GM12891 (cell line): ENCODE measurements at regions not wholly inside any gene's neighbourhood (a gene's known extent, or its start where the extent isn't known, plus 50 kb on each side); places are given as distances from the start of the nearest gene placed in this dataset.

Experiments
- PAX5 ChIP-seq: IDR thresholded peaks from 2 replicates; pipeline ENCODE4 v1.6.1; 2011; ENCODE audit warnings: low read length, moderate library complexity, mild to moderate bottlenecking; ENCODE audit not compliant: insufficient read depth, severe bottlenecking
- POLR2A ChIP-seq: IDR thresholded peaks from 2 replicates; pipeline ENCODE4 v1.6.1; 2011; ENCODE audit warnings: low read depth, low read length, control low read depth
- POLR2AphosphoS5 ChIP-seq: IDR thresholded peaks from 2 replicates; pipeline ENCODE4 v1.6.1; 2011; ENCODE audit warnings: low read depth, low read length, control low read depth
- POU2F2 ChIP-seq: IDR thresholded peaks from 2 replicates; pipeline ENCODE4 v1.6.1; 2011; ENCODE audit warnings: low read depth, mild to moderate bottlenecking, control low read depth, low read length, moderate library complexity
- SPI1 ChIP-seq: IDR thresholded peaks from 2 replicates; pipeline ENCODE4 v1.6.1; 2011; ENCODE audit warnings: low read depth, low read length, control low read depth
- TAF1 ChIP-seq: IDR thresholded peaks from 2 replicates; pipeline ENCODE4 v1.6.1; 2011; ENCODE audit warnings: low read depth, low read length, control low read depth

DNA sequence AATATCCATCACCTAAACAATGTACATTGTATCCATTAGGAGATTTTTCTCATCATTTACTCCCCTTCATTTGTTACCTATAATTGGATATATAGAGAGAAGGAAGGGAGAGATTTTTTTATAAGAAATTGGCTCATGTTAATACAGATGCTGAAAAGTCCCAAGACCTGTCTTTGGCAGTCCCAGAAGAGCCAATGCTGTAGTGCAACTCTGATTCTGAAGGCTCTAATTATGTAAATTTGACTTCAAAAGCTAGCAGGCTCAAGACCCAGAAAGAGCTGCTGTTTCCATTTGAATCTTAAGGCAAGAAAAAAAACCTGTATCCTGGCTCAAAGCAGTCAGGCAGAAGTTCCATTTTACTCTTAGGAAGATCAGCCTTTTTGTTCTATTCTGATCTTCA lies 1245.5 kb upstream of the FAM98A start:
- TF ChIP-seq POLR2A = no peak
- TF ChIP-seq POLR2AphosphoS5 = no peak
- TF ChIP-seq POU2F2 = no peak
- TF ChIP-seq SPI1 = no peak
- no peak for TF ChIP-seq TAF1
- TF ChIP-seq PAX5 = no peak
